Mucosa of gallbladder (tissue), 1 donor: ENCODE measurements at regions not wholly inside any gene's neighbourhood (a gene's known extent, or its start where the extent isn't known, plus 50 kb on each side); places are given as distances from the start of the nearest gene placed in this dataset.

Source experiments
- DNase-seq: peaks from one replicate; pipeline ENCODE4 v3.0.0-alpha.2; 2020; ENCODE audit warnings: low spot score
- donor health status: DM: no; HTN: no; CAD: no.

DNA sequence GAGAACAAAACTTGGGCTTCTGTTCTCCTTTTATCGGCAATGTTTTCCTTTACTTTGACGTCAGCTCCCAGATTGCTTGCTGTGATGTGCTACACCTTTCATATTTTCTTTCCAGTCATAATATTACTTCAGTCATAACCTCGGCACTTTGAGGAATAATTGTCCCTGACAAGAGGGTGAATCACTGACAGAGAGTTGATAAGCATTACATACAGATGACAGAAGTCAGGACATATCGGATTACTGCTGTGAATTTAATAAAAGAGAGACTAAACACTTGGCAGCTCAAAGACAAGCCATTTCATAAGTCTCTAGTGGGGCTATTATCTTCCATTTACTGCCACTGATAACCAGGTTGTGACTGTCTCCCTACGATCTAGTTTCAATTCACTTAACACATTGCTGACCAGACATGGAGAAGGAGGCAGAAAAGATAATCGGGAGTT lies 362.1 kb upstream of the ARRDC4 start:
- DNase-seq = no peak

DNA sequence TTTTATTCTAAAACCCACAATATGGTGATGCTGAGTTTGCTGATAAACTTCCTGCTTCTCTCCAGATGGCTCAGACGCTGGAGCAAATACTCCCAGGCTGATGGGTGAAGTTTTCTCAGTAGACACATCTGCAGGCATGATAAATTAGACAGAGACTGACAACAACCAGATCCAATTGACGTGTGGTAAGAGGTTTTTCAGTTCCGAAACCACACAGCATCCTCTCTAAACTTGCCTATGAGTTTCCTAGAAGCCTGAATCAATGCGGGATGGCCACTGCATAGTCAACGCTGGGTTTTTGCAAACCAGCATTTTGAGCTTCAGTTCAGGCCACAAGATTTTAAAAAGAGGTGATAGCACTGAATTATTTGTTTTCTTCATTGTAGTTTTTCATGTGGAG lies 360.3 kb upstream of the ARRDC4 start:
- DNase-seq = no peak

DNA sequence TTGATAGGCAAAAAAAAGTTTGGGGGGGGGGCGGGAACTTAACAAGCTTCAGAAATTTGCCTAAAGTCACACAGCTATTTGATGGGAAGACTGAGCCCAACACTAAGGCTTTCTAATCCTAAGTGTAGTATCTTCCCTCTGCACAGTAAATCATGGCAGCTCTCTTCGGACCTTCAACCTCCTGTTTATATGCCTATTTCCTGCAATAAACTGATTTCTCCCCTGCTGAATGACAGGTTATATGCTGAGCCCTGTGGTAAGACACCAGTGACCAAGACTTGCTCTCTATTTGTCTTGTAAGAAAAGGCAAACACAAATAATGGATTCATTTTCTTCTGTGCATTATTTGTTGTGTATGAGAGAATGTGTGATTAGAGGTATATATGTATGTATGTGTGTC lies 355.8 kb upstream of the ARRDC4 start:
- no peak for DNase-seq

DNA sequence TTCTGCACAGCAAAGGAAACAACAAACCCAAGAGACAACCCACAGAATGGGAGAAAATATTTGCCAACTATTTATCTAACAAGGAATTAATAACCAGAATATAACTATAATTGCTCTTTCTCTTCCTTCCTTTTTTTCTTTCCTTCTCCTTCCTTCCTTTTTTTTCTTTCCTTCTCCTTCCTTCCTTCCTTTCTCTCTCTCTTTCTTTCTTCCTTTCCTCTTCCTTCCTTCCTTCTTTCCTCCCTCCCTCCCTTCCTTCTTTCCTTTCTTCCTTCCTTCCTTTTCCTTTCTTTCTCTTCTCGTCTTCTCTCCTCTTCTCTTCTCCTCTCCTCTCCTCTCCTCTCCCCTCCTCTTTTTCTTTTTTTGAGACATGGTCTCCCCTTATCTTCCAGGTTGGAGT lies 345.4 kb upstream of the ARRDC4 start:
- DNase-seq = no peak

DNA sequence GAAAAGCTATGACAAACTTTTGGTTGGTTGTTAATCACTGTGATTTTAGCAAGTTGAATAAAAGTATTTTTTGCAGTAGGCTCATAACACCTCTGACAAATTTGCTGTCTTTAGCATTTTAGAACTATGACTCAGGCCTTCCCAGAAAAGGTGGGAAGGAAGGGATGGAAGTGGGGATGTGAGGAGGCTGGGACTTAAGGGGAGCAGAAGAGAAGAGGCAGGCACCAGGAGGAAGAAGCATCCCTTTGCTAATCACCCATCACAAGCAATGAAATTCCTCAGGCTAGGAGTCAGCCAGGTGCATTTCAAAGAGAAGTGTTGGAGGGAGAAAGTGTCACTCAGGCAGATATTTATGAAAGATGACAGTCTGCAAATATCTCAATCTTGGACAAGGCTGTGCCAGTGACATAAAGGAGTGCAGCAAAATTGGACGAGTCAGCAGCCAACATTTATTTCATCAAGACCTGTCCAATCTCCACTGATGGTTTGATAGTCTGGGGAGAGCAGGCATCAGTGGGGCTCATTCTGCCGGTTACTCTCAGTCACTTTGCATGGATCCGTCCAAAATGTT lies 337.3 kb upstream of the ARRDC4 start:
- no peak for DNase-seq

DNA sequence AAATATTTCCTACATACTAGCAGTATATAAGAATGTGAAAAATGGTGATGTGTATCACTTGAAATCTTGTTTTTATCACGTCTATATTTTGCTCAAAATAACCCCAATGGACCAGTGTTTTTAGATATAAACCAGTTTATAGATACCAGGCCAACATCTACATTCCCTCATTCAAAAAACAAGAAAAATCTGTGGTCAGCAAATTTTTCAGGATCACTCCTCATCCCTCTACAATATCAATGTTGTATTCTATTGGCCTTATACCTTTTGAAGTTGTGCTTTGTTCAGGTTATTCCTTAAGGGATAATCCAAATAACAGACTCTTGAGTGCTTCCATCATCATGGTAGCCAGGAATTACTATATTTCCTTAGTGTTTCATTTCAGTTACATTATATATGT lies 332.9 kb upstream of the ARRDC4 start:
- DNase-seq = no peak

DNA sequence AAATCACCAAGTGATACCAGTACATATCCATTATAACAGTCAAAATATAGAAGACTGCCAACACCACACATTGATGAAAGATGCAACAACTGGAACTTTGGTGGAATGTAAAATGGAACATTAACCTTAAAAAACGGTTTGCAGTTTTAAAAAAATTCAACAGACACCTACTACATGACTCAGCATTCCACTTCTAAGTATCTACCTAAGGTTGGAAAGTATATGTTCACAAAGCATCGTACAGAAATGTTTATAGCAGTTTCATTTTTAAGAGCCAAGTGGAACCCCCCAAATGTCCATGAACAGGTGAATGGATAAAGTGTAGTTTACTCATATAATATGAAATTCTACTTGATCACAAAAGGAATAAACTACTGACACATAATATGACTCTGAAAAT lies 314.7 kb upstream of the ARRDC4 start:
- DNase-seq = no peak

DNA sequence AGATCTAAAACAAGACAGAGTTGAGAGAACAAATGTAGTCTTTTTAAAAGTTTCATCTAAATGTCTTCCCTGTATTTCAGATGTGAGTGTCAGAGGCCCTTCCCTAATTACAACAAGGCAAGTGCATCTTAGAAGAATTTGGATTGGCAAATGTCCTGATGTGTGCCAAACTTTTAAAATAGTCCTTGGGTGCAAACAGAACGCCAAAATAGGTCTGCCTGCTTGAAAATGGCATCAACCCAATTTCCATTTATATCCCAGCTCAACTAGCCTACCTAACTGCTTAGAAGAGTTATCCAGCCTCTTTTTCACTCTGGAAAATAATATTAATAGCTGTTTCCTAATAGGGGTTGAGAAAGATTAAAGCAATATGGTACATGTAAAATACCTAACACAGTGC lies 311.8 kb upstream of the ARRDC4 start:
- no peak for DNase-seq

DNA sequence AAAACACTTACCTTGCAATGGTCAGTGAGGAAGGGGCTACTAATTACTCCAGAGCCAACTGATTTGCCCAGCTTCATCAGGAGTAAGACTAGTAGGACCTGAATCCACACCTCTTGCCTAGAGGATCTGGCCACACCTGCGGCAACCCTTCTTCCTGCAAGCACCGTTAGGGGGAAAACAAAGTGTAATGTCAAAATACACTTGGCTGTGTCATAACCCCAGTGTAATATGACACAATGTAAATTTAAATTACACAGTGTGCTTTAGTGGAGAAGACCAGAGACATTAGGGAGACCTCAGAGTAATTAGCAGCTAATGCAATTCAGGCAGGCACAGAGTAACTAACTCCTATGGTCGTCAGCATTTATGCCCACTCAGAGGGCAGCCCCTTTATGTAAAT lies 308.5 kb upstream of the ARRDC4 start:
- no peak for DNase-seq

DNA sequence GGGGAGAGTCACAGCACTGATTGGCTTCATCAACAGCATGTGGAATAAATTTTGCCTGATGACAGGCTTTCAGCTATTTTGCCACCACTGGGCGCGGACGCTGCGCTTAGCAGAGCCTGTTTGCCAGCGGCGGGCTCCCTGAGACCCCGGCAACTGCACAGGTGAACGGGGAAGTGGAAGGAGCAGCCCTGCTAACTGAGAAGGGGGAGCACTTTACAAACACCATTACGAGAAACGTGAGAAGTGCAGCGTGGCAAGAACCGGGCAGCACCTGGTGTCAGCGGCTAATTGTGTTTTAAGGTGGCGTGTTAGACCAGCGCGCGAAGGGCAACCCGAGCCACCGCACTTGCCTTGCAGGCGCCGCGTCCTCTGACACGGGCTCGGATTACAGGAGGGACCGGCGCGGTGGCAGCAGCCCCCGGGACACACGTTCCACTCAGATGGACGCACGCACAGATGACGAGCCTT lies 307.8 kb upstream of the ARRDC4 start:
- no peak for DNase-seq

DNA sequence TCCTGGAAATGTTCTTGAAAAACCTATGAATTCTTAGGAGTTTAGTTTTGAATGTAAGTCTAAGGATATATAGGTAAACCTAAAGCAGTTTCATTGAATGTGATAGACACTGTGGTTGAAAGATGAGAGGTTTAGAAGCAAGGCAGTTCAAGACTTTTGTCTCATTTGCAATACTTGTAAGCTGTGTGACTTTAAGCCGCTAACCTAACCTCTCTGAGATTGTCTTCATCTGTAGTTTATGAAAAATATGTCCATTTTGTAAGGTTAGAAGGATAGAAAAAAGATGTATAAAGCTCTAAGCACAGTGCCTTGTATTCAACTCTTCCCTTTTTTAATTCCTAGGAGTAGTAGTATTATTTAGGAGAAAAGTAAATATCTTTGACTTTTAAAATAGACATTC lies 306.6 kb upstream of the ARRDC4 start:
- DNase-seq = no peak

DNA sequence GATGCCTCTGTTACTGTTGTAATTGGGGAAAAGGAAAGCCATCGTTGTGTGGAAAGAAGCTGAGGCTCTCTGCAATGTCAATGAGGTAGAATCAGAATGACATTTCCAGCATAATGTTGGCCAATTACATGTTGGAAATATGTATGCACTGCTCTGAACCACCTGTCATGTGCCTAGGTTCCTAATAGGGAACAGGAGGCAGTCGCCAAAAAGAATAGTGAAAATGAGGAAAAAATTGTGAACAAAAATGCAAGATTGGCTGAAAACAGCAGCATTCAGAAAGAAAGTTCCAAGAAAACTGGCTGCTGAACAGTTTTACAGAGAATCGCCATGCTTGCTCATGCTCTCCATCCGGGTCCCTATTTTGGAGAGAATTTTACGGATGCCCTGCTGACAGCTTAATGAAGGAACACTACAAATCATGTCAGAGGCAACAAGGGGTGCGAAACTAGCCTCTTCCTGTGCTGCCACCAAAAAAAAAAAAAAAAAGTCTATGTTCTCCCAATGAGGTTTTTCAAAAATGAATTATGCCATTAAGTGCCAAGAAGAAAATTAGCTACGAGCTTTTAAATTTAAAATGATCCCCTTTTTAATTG lies 305.9 kb upstream of the ARRDC4 start:
- no peak for DNase-seq

DNA sequence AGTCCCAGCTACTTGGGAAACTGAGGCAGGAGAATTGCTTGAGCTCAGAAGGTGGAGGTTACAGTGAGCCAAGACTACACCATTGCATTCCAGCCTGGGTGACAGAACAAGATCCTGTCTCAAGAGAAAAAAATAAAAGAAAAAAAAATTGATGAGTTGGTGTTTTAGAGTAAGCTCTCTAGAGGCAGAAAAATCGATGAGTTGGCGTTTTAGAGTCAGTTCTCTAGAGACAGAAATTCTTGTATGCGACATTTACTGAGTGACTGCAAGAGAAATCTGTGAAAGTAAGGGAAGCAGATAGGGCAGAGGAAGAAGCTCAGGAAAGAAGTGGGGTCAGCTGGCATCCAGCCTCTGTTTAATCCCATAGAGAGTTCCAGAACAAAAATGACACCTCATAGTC lies 298.7 kb upstream of the ARRDC4 start:
- DNase-seq = no peak

DNA sequence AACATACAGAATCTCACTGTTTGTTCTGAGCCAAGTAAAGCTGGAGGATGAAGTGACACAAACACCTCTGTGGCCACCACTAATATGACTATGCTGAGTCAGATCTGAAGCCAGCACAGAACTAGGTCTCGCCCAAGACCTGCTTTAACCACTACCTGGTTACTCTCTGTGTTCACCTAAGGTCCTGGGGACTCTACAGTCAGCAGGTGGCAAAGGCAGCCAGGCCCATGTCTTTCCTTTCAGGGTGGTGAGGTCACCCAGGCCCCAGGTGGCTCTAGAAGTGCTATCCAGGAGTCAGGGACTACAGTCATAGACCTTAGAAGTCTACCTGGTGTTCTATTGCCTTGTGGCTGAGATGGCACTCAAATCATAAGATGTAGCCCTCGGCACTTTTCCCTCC lies 287.9 kb upstream of the ARRDC4 start:
- DNase-seq = no peak

DNA sequence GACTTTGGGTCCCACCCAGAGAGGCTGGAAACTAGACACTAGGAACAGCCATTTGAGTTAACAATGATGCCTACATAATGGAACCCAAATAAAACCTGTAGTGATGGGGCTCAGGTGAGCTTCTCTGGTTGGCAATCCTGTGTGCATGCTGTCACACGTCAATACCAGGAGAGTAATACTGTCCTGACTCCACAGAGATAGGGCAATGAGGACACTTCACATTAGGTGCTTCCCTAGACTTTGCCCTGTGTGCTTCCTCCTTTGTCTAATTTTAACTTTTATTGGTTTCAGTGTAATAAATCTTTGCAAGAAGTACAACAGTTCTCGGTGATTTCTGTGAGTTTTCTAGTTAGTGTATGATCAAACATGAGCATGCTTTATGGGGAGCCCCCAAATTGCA lies 281.8 kb upstream of the ARRDC4 start:
- DNase-seq = no peak

DNA sequence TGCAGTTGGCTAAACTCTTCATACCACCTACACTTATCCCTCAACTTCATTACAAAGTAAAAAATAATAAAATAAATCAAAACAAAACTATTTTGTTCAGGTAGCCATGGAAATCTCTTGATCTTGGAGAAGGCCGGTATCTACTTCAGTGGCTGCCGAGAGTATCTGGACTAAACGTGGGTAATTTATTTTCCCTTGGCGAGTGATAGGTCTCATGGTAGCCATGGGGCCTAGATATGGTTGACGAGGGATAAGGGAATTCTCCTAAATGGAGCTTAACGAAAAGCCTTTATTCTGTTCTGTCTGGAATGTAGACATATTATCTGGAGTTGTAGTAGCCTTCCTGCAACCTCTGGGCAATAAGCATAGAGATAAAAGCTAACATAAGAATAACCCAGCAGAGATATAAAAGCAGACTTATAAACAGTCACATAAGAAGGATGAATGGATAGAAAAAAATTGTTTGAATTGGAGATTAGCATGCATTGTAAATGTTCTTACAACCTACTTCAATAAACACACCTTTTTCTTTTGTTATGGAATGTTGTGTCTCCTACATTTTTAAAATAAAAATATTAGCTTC lies 281.3 kb upstream of the ARRDC4 start:
- no peak for DNase-seq

DNA sequence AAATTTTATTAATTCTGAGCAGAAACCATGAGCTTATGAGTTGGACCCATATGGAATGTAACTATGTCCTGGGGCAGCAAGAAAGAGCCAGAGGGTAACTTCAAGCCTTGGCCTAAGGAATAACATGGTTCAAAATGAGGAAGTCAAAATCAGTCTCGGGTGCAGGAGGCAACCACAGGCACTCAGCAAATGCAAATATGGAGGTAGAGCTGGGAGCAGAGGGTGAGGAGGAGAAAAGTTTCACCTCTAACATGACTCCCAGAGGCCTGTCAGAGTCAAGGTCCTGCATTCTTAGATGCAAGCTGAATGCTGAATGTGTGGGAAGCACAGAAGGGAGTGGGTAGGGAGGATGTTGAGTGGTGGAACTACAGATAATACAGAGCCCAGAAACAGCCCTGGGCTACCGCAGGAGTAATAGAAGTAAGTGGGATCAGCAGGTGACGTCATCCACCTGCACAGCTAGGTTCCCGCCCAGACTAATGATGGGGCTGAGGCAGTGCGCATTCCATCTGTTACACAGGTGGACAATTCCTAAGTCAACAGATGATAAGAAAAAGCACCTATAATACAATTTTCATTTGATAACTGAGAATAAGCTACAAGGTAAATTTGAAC lies 279.8 kb upstream of the ARRDC4 start:
- no peak for DNase-seq

DNA sequence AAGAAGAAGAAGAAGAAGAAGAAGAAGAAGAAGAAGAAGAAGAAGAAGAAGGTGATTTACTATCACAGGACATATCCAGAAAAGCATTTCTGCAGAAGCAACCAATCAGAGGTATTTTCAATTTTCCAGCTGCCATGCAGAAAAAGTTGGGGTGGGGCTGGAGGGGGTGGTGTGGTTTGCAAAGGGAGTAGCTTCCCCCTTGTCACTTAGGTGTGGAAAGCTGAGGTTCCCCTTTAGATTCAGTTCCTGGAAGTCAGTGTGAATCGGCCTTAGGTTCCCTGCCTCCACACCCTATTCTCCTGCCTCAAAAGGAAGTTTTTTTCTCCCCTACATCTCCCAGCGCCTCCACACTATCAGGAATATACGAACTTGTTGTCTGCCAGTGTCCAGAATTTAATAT lies 276.7 kb upstream of the ARRDC4 start:
- DNase-seq = no peak

DNA sequence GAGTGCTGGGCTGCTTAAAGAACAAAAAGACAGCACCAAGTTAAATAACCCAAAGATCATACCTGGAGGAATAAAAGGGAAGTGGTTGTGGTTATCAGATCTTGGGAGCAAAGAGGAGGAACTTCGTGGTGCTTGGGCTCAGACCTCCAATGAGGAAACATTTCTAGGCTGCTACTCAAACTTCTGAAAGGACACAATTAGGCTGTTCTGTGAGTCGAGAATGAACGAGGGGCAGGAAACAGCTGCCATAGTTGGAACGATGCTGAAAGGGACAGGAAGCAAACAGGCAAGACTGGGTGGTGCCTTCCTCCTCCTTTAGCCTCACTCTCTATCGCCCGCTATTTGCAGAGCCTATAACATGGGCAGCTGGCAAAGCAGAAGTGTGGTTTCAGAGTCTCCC lies 276.3 kb upstream of the ARRDC4 start:
- DNase-seq = no peak

DNA sequence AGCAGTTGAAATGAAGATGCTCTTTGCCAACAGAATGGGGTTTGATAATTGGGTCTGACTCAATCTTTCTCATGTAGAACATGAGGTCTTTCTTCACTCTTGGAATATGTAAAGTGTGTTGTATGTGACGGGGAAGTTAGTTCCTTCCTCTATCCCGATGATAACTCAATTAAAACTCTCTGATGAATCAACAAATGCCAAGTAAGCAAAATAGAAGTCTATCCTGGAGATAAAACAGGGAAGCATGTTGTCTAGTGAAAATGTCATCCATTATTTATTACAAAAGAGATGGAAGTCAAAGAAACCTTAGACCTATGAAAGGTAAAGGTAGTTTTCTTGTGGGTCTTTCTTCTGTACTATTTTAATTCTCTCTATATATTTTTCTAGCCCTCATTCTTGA lies 274.2 kb upstream of the ARRDC4 start:
- DNase-seq = no peak

DNA sequence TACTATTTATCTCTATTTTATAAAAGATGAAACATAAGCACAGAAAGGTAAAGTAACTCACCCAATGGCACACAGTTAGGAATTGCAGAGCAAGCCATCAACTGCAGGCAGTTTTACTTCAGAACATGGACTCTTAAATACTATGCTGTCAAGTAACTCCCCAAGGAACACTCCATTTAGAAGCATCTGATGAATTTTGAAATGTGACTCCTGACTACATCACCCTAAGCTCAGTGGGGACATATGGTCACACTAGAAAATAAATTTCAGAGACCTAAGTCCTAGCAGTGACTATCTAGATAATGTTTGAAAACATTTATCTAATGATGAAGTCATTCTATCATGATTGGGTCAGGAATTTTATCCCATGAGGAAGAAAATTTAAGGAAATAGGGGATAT lies 272.8 kb upstream of the ARRDC4 start:
- DNase-seq = no peak

DNA sequence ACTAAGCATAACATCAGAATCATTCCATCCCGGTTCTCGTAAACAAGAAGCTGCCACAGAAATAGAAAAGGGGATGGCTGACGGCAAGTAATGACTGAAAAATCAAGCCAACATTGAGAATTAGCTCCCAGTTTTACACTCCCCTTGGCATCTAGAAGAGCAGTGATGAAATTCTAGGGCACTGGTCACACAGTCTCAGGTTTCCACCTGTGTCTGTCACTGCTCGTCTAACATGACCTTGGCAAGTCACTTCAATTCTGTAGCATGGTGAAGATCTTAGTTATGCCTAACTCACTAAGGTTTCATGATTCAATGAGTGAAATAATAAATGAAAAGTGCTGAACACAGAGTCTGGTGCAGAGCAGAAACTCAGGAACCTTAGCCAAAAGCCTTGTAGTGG lies 272.3 kb upstream of the ARRDC4 start:
- no peak for DNase-seq

DNA sequence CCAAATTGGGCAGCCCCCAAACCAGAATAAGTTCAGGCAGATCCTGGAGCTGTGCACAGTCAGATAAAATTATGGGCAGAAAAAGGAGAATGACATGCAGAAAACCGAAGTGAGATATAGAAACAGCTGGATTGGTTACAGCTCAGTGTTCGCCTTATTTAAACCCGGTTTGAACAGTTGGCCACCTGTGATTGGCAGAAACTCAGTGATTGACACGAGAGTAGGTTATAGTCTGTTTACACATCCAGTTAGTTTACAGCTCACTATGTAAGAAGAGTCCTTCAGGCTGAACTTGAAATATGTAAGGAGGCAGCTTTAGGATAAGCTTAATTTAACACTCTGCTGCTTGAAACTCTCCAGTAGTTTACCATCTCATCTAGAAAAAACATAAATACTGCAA lies 271.6 kb upstream of the ARRDC4 start:
- DNase-seq = no peak
